K562 (cell line): ENCODE measurements at regions not wholly inside any gene's neighbourhood (a gene's known extent, or its start where the extent isn't known, plus 50 kb on each side); places are given as distances from the start of the nearest gene placed in this dataset.

Source experiments
- ATAC-seq: fragments of 200-7000 bp; cut with Tn5 transposase; 3 replicates; pipeline ENCODE4 v1.9.1; 2020; ENCODE audit warnings: moderate library complexity
- BruUV-seq: library from RNA; stranded (reverse); fragments of 400-500 nt; replicated peaks from 2 replicates; lab custom pipeline; 2021; lab: Mats Ljungman, UMichigan
- CTCF ChIA-PET: fragments of 300-600 bp; formaldehyde crosslinking; extraction: SDS; loops from one replicate; lab custom pipeline; 2021; ENCODE audit warnings: low intra/inter-chr PET ratio; lab: Yijun Ruan, JAX
- POLR2A ChIA-PET: fragments of 300-600, 350-650 bp; sonication (Branson Sonifier 250); formaldehyde crosslinking; extraction: SDS; loops from one replicate; lab custom pipeline; 2021; ENCODE audit warnings: antibody characterized with exemption, inconsistent platforms; lab: Yijun Ruan, JAX
- DNase-seq, 4 experiments: peaks; one replicate each; pipeline versions ENCODE4 v3.0.0 to v3.0.0-alpha.2; 2011 to 2018; ENCODE audit warnings: low spot score in 3 of 4, mixed read lengths in 3 of 4; ENCODE audit errors: extremely low read depth in 1 of 4
- FAIRE-seq: peaks from 2 replicates; lab custom pipeline; 2011; peaks lifted over from hg19 to GRCh38; lab: Jason Lieb, UNC
- H2AFZ ChIP-seq: 2 replicates; pipeline ENCODE4 v1.6.0; 2011; ENCODE audit warnings: low read depth, low read length, control low read depth, inconsistent platforms
- H3K27ac ChIP-seq: fragments of 200-600 bp; 3 replicates; pipeline ENCODE4 v1.8.0; 2011; ENCODE audit warnings: low read depth, mild to moderate bottlenecking, control low read depth, inconsistent platforms, low read length, moderate library complexity, mixed read lengths; ENCODE audit errors: extremely low read depth
- H3K27me3 ChIP-seq, 2 experiments: fragments of 300-600 bp in 1 of 2; 2 replicates in 1 of 2; 3 replicates in 1 of 2; pipeline versions ENCODE4 v1.6.0 to v1.8.0; 2011; ENCODE audit warnings: inconsistent platforms in 2 of 2, low read length in 2 of 2, mild to moderate bottlenecking in 1 of 2, mixed read lengths in 1 of 2, moderate library complexity in 1 of 2; ENCODE audit not compliant: control insufficient read depth in 2 of 2, insufficient read depth in 2 of 2
- H3K36me3 ChIP-seq: fragments of 300-600 bp; 3 replicates; pipeline ENCODE4 v1.8.0; 2011; ENCODE audit warnings: mild to moderate bottlenecking, low read length, inconsistent platforms; ENCODE audit not compliant: control insufficient read depth, insufficient read depth
- H3K4me1 ChIP-seq, 2 experiments: fragments of 200-600 bp in 1 of 2; replicated peaks in 1 of 2; 2 replicates in 1 of 2; 3 replicates in 1 of 2; pipeline versions ENCODE4 v1.5.1 to v1.8.0; 2011; ENCODE audit warnings: inconsistent platforms in 2 of 2, low read length in 2 of 2, mild to moderate bottlenecking in 1 of 2, mixed read lengths in 1 of 2, moderate library complexity in 1 of 2; ENCODE audit not compliant: control insufficient read depth in 2 of 2, insufficient read depth in 2 of 2
- H3K4me2 ChIP-seq: 2 replicates; pipeline ENCODE4 v1.6.1; 2011; ENCODE audit warnings: low read length, control low read depth, inconsistent platforms, mixed read lengths; ENCODE audit not compliant: insufficient read depth
- H3K4me3 ChIP-seq: fragments of 200-600 bp; sonication (generic), shearing (Covaris generic); 2 replicates; pipeline ENCODE4 v1.5.1; 2016; ENCODE audit warnings: control low read depth, inconsistent platforms
- H3K79me2 ChIP-seq: fragments of 200-600 bp; 3 replicates; pipeline ENCODE4 v1.8.0; 2011; ENCODE audit warnings: low read length, inconsistent platforms; ENCODE audit not compliant: control insufficient read depth, insufficient read depth
- H3K9ac ChIP-seq, 2 experiments: 2 replicates each; pipeline versions ENCODE4 v1.6.0 to v1.6.1; 2011; ENCODE audit warnings: low read depth in 2 of 2, low read length in 2 of 2, control low read depth in 1 of 2, inconsistent platforms in 1 of 2, mild to moderate bottlenecking in 1 of 2, mixed read lengths in 1 of 2; ENCODE audit not compliant: insufficient read depth in 1 of 2
- H3K9me1 ChIP-seq: one replicate; pipeline ENCODE4 v1.6.0; 2011; ENCODE audit warnings: inconsistent platforms, mild to moderate bottlenecking, low read length, moderate library complexity; ENCODE audit not compliant: control insufficient read depth, insufficient read depth
- H3K9me3 ChIP-seq: replicated peaks from 2 replicates; pipeline ENCODE4 v1.5.1; 2011; ENCODE audit warnings: low read depth, low read length, inconsistent platforms; ENCODE audit not compliant: control insufficient read depth, insufficient read depth
- H4K20me1 ChIP-seq: replicated peaks from 2 replicates; pipeline ENCODE4 v1.6.1; 2011; ENCODE audit warnings: low read length, inconsistent platforms, mixed read lengths; ENCODE audit not compliant: control insufficient read depth, insufficient read depth
- ZFP1 ChIP-seq: fragments of 450-650 bp; formaldehyde crosslinking; IDR thresholded peaks from 2 replicates; pipeline ENCODE4 v1.4.0; 2020; ENCODE audit warnings: mild to moderate bottlenecking, mixed read lengths
- WGBS: fragments of 100-300 bp; shearing (Covaris generic); methylation state at CpG from one replicate; pipeline ENCODE4 v1.1.6; 2016; ENCODE audit warnings: low coverage, mixed read lengths; ENCODE audit not compliant: insufficient coverage; ENCODE audit errors: missing lambda C conversion rate; 5-methylcytosine and 5-hydroxymethylcytosine counted together
- in situ Hi-C: fragments of 300-500 bp; cut with MboI; formaldehyde crosslinking; loops from 4 replicates; pipeline ENCODE4 v1.15.0; 2018; ENCODE audit warnings: inconsistent platforms, mixed read lengths
- intact Hi-C: fragments of 100-400 bp; cut with micrococcal nuclease; formaldehyde crosslinking; loops from 2 replicates; pipeline ENCODE4 v1.14.2; 2022
- TF ChIP-seq, protein P1 (sequence below): fragments of 250-450 bp; sonication (Bioruptor Pico); IDR thresholded peaks from 2 replicates; pipeline ENCODE4 v1.4.0; 2020
- TF ChIP-seq, protein P2 (sequence below), 2 experiments: fragments of 450-650 bp in 1 of 2; sonication (generic) in 1 of 2; formaldehyde crosslinking in 1 of 2; IDR thresholded peaks; 2 replicates each; pipeline versions ENCODE4 v1.7.1 to v1.9.0; 2016 to 2022; ENCODE audit warnings: inconsistent platforms in 1 of 2, mild to moderate bottlenecking in 1 of 2, missing genetic modification reagents in 1 of 2

DNA sequence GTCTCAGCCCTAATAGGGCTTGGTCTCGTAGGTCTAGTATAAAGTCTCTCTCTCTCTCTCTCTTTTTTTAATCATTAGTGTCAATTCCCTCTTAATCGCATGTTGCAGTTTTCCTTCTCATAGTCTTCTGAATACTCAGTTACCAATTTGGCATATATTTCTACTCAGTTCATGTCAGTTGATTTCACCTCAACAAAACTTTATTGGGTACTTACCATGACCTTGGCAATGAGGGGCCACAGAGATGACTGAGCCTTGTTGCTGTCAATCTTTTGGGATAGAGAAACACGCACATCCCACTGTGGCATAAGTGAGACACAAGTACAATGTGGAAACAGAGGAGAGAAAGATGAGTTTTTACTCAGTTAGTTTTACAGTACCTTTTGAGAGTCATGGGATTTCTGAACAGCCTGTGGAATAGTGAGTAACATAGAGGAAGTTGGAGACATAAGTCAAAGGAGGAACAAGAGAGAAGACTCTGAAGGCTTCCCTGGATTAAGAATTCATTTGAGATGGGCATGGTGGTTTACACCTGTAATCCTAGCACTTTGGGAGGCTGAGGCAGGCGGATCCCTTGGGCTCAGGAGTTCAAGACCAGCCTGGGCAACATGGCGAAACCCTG, 150.2 kb upstream of the CBLB start:
- H3K79me2 ChIP-seq: no peaks in the 10 kb centered on the region
- H2AFZ ChIP-seq: no peak overlapping the region
- no peaks in the 10 kb centered on the region for H3K9me1 ChIP-seq
- ChIA-PET POLR2A (no interaction called here), CTCF (no interaction called here)
- 76% methylated on average over 4 of the region's 5 CpGs for WGBS
- no peaks in the 10 kb centered on the region for H4K20me1 ChIP-seq
- H3K4me1 ChIP-seq: no peaks in the 10 kb centered on the region
- TF ChIP-seq, protein P1, sequence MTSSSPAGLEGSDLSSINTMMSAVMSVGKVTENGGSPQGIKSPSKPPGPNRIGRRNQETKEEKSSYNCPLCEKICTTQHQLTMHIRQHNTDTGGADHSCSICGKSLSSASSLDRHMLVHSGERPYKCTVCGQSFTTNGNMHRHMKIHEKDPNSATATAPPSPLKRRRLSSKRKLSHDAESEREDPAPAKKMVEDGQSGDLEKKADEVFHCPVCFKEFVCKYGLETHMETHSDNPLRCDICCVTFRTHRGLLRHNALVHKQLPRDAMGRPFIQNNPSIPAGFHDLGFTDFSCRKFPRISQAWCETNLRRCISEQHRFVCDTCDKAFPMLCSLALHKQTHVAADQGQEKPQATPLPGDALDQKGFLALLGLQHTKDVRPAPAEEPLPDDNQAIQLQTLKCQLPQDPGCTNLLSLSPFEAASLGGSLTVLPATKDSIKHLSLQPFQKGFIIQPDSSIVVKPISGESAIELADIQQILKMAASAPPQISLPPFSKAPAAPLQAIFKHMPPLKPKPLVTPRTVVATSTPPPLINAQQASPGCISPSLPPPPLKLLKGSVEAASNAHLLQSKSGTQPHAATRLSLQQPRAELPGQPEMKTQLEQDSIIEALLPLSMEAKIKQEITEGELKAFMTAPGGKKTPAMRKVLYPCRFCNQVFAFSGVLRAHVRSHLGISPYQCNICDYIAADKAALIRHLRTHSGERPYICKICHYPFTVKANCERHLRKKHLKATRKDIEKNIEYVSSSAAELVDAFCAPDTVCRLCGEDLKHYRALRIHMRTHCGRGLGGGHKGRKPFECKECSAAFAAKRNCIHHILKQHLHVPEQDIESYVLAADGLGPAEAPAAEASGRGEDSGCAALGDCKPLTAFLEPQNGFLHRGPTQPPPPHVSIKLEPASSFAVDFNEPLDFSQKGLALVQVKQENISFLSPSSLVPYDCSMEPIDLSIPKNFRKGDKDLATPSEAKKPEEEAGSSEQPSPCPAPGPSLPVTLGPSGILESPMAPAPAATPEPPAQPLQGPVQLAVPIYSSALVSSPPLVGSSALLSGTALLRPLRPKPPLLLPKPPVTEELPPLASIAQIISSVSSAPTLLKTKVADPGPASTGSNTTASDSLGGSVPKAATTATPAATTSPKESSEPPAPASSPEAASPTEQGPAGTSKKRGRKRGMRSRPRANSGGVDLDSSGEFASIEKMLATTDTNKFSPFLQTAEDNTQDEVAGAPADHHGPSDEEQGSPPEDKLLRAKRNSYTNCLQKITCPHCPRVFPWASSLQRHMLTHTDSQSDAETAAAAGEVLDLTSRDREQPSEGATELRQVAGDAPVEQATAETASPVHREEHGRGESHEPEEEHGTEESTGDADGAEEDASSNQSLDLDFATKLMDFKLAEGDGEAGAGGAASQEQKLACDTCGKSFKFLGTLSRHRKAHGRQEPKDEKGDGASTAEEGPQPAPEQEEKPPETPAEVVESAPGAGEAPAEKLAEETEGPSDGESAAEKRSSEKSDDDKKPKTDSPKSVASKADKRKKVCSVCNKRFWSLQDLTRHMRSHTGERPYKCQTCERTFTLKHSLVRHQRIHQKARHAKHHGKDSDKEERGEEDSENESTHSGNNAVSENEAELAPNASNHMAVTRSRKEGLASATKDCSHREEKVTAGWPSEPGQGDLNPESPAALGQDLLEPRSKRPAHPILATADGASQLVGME (CRISPR knock-in tag): no peak
- TF ChIP-seq, protein P2, sequence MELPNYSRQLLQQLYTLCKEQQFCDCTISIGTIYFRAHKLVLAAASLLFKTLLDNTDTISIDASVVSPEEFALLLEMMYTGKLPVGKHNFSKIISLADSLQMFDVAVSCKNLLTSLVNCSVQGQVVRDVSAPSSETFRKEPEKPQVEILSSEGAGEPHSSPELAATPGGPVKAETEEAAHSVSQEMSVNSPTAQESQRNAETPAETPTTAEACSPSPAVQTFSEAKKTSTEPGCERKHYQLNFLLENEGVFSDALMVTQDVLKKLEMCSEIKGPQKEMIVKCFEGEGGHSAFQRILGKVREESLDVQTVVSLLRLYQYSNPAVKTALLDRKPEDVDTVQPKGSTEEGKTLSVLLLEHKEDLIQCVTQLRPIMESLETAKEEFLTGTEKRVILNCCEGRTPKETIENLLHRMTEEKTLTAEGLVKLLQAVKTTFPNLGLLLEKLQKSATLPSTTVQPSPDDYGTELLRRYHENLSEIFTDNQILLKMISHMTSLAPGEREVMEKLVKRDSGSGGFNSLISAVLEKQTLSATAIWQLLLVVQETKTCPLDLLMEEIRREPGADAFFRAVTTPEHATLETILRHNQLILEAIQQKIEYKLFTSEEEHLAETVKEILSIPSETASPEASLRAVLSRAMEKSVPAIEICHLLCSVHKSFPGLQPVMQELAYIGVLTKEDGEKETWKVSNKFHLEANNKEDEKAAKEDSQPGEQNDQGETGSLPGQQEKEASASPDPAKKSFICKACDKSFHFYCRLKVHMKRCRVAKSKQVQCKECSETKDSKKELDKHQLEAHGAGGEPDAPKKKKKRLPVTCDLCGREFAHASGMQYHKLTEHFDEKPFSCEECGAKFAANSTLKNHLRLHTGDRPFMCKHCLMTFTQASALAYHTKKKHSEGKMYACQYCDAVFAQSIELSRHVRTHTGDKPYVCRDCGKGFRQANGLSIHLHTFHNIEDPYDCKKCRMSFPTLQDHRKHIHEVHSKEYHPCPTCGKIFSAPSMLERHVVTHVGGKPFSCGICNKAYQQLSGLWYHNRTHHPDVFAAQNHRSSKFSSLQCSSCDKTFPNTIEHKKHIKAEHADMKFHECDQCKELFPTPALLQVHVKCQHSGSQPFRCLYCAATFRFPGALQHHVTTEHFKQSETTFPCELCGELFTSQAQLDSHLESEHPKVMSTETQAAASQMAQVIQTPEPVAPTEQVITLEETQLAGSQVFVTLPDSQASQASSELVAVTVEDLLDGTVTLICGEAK (IDR thresholded peaks at IDR 0.05): peak; percentile 83
- TF ChIP-seq, protein P2 (CRISPR knock-in tag; IDR thresholded peaks at IDR 0.05): peak; percentile 82
- TF ChIP-seq ZFP1 (CRISPR knock-in tag): no peak
- H3K27ac ChIP-seq: no peak overlapping the region
- FAIRE-seq (no peak), ATAC-seq (no peak), DNase-seq (no peak)
- in situ Hi-C loops: no loop called here
- intact Hi-C loops: no loop called here
- no peaks in the 10 kb centered on the region for H3K36me3 ChIP-seq
- H3K4me2 ChIP-seq: no peak overlapping the region
- no peaks in the 10 kb centered on the region for H3K27me3 ChIP-seq
- no peak overlapping the region for H3K9ac ChIP-seq
- H3K9me3 ChIP-seq: no peaks in the 10 kb centered on the region
- H3K4me3 ChIP-seq: no peak overlapping the region
- no TSS peak for BruUV-seq
